HEK293T (cell line): ENCODE measurements at regions not wholly inside any gene's neighbourhood (a gene's known extent, or its start where the extent isn't known, plus 50 kb on each side); places are given as distances from the start of the nearest gene placed in this dataset.

Experiments used
- ELF4 ChIP-seq: fragments of 450-650 bp; IDR thresholded peaks from 2 replicates; pipeline ENCODE4 v1.6.1; 2017; ENCODE audit warnings: antibody characterized with exemption
- FOXA1 ChIP-seq: fragments of 450-650 bp; IDR thresholded peaks from 2 replicates; pipeline ENCODE4 v1.6.1; 2016; ENCODE audit warnings: mild to moderate bottlenecking
- FOXK2 ChIP-seq: fragments of 450-650 bp; IDR thresholded peaks from 2 replicates; pipeline ENCODE4 v1.6.1; 2016; ENCODE audit warnings: mild to moderate bottlenecking
- FOXM1 ChIP-seq: fragments of 450-650 bp; IDR thresholded peaks from 2 replicates; pipeline ENCODE4 v1.6.1; 2017; ENCODE audit warnings: mild to moderate bottlenecking, borderline replicate concordance
- LEF1 ChIP-seq: fragments of 450-650 bp; IDR thresholded peaks from 2 replicates; pipeline ENCODE4 v1.6.1; 2017; ENCODE audit warnings: mild to moderate bottlenecking, borderline replicate concordance
- NFRKB ChIP-seq: fragments of 450-650 bp; IDR thresholded peaks from 2 replicates; pipeline ENCODE4 v1.6.1; 2016; ENCODE audit warnings: mild to moderate bottlenecking, moderate library complexity
- SP1 ChIP-seq: fragments of 450-650 bp; IDR thresholded peaks from 2 replicates; pipeline ENCODE4 v1.6.1; 2017
- SUZ12 ChIP-seq: fragments of 450-650 bp; IDR thresholded peaks from 2 replicates; pipeline ENCODE4 v1.6.1; 2016; ENCODE audit warnings: mild to moderate bottlenecking
- TARDBP ChIP-seq: fragments of 450-650 bp; IDR thresholded peaks from 2 replicates; pipeline ENCODE4 v1.6.1; 2016
- TF ChIP-seq, protein P1 (sequence below): fragments of 450-650 bp; IDR thresholded peaks from 2 replicates; pipeline ENCODE4 v1.6.1; 2016

GRCh38 chr11:119934866-119935265 lies 203.0 kb downstream of the TRIM29 start:
- TF ChIP-seq FOXA1 (no peak), SUZ12 (no peak), FOXM1 (no peak), TARDBP (no peak), NFRKB (no peak), ELF4 (no peak), FOXK2 (no peak), SP1 (no peak), LEF1 (no peak)
- TF ChIP-seq, protein P1, sequence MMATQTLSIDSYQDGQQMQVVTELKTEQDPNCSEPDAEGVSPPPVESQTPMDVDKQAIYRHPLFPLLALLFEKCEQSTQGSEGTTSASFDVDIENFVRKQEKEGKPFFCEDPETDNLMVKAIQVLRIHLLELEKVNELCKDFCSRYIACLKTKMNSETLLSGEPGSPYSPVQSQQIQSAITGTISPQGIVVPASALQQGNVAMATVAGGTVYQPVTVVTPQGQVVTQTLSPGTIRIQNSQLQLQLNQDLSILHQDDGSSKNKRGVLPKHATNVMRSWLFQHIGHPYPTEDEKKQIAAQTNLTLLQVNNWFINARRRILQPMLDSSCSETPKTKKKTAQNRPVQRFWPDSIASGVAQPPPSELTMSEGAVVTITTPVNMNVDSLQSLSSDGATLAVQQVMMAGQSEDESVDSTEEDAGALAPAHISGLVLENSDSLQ: no peak
